NCI-H146 (cell line): ENCODE measurements at regions not wholly inside any gene's neighbourhood (a gene's known extent, or its start where the extent isn't known, plus 50 kb on each side); places are given as distances from the start of the nearest gene placed in this dataset.
"Not testable (repeated sequence)": the region's sequence is repeated elsewhere in the genome, so short reads cannot be mapped to it uniquely, and the experiment has no call there.

ENCODE experiments used
- DNase-seq: peaks from one replicate; lab custom pipeline; 2025; lab: John Stamatoyannopoulos, UW

DNA sequence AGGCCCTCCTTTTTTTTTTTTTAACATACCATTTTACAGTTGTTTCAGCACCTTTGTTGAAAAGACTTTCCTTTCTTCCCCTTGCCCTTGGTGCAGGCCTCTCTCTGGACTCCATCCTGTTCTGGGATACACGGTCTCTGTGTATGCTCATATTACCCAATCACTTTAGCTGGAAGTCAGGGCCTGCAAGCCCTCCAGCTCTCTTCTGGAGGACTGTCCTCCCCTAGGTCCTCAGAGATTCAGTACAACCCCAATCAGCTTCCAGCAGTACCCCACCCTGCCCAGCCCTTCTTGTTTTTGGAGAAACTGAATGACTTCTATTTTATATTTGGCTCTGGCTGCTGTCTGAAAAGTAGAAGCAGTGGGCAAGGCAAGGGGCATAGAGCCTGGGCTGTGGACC is 270.8 kb downstream of the KLF13 start:
- no peak for DNase-seq

DNA sequence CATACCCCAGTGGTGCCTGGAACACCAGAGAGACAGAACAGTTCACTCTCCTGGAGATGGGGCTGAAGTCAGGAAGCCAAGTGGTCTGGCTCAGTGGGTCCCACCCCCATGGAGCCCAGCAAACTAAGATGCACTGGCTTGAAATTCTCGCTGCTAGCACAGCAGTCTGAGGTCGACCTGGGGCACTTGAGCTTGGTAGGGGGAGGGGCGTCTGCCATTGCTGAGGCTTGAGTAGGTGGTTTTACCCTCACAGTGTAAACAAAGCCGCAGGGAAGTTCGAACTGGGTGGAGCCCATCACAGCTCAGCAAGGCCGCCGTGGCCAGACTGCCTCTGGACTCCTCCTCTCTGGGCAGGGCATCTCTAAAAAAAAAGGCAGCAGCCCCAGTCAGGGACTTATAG is 272.0 kb downstream of the KLF13 start:
- DNase-seq = peak; percentile 6

DNA sequence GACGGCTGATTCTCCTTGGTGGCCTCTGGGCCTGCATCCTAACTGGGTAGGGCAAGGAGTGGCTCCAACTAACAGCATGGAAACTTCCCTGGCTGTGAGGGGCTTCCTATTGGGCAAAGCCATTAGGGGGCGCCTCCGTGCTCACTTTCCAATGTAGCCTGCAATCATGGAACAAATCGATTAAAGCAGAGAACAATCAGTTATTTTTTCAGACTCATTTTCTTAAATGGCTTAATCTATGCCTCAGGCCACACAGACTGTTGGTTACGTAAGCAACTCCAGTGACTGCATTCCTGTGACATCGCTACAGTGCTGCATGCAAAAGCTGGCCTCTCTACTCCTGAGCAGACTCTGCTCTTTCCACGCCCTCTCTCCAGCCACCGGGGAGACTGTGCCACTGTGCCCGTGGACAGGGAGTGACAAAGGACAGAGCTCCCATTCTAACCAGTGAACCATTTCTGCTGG is 278.9 kb downstream of the KLF13 start:
- DNase-seq = peak; percentile 5

DNA sequence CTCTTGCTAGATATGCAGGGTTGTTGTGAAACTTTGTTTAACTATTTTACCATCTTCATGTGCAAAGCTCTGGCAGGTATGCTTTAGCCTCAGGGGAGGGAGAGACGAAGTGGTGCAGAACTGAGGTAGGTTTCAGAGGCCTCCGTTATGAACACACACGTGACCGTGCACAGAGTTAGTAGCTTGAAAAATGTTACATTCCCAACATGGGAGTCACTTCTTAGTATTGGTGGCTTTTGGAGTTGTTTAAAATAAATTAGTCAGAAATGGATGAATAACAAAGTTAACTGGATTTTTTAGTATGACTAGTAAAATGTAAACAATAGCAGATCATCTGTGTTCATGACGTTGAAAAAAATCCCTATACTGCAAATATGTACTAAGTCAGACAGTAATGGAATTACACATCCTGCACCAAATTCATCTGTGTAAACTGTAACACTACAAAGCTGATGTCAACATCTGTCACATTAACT is 279.6 kb downstream of the KLF13 start:
- DNase-seq = no peak

DNA sequence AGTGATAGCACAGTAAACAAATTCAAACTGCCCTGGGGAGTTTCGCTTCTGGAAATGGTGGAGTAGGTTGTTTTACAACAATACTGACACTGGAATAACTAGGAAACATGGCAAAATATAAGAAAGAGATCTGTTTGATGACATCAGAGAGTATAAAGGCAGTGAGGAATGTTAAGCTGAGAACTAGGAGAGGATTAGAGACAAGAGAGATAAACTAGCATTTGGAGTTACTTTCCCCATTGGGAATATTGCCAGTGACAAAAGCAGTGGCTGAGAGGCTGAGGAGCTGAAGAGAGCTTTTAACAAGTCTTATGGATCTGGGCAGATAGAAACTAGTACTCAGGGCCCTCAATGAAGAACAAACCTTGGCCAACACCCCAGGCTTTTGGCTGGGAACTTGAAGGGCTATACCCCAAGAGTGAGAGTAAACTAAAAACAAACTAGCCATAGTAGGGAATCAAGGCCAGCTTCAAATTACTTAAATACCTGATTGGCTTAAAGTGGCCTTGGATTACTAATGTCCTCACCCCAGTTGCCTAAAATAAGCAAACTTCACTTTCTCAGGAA is 280.4 kb downstream of the KLF13 start:
- no peak for DNase-seq

DNA sequence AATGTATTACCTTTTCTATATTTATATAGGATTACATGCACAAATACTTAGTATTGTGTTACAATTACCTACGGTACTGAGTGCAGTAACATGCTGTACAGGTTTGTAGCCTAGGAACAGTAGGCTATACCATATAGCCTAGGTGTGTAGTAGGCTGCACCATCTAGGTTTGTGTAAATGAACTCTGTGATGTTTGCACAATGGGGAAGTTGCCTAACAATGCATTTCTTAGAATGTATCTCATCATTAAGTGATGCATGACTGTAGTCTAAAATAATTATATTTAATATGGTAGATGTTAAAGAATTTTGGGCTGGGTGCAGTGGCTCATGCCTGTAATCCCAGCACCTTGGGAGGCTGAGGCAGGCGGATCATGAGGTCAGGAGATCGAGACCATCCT is 281.0 kb downstream of the KLF13 start:
- DNase-seq = no peak

DNA sequence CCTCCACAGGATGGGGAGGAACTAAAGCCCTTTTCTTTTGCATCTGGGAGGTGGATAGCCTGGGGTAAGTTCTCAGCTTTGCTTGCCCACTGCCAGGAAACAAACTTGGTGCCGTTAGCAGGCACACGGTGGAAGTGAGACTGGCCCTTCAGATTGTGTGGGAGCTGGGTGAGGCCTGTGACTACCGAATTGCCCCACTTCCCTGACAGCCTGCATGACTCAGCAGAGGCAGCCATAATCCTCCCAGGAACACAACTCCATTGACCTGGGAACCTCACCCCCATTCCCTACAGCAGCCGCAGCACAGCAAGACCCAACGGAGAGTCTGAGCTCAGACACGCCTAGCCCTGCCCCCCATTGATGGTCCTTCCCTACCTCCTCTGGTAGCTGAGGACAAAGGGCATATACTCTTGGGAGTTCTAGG is 282.6 kb downstream of the KLF13 start:
- DNase-seq = no peak

DNA sequence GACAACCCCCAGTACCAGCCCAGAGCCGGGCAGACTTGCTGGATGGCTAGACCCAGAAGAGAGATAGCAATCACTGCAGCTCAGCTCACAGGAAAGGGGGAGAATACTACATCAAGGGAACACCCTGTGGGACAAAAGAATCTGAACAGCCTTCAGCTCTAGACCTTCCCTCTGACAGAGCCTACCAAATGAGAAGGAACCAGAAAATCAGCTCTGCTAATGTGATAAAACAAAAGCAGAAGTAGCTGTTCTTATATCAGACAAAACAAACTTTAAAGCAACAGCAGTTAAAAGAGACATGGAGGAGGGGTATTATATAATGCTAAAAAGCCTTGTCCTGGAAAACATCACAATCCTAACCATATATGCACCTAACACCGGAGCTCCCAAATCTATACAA is 283.3 kb downstream of the KLF13 start:
- DNase-seq = no peak

DNA sequence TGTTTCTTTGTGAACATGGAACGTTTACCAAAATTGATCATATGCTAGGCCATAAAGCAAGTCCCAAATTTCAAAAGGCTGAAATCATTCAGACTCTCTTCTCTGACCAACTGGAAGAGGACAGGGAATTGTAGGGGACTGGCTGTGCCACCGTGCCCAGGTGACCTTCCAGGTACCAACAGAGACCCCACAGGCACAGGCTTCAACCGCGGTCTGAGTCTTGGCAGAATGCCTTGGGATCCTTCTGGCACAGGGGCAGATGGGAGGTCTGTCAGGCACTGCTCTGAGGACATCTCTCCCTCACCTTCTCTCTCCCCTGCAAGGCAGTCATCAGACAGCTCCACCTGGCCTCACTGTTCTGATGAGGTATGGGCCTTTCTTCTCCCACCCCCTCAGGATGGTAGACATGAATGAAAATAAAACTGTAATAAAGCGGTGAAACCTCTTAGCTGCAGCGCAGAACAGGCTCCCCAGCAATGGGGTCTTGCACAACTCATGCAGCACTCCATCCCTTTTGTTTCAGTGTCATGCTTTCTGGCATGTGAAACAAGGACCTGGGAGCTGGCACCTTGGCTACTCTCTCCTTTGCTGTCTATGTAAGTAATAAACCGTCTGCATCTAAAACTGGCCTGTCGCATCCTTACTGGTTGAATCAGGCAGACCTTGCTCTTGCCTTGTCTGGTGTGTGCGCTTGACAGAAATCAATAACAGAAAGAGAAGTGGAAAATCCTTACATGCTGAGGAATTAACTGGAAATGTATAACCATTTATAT is 289.2 kb downstream of the KLF13 start:
- DNase-seq = no peak

DNA sequence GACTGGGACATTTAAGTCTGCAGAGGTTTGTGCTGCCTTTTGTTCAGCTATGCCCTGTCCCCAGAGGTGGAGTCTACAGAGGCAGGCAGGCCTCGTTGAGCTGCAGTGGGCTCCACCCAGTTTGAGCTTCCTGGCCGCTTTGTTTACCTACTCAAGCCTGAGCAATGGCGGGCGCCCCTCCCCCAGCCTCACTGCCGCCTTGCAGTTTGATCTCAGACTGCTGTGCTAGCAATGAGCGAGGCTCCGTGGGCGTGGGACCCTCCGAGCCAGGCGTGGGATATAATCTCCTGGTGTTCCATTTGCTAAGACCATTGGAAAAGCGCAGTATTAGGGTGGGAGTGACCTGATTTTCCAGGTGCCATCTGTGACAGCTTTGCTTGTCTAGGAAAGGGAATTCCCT is 296.7 kb downstream of the KLF13 start:
- not testable (repeated sequence) for DNase-seq

DNA sequence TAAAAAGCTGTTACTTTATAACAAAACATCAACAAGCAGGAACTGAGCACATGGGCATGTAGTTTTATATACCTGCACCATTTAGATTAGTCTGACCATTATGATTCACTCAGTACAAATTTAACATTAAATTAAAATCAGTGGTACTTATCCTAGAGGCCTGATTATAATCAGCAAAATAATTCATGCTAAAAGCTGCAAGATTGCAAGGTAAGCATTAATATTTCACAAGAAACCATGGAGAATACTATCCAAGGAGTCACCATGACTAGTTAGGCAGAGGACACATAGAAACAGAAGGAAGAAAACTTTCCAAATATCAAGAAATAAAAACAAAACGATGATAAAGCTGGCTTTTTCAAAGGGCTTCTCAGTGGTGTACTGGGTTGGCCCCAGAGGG is 297.5 kb downstream of the KLF13 start:
- not testable (repeated sequence) for DNase-seq

DNA sequence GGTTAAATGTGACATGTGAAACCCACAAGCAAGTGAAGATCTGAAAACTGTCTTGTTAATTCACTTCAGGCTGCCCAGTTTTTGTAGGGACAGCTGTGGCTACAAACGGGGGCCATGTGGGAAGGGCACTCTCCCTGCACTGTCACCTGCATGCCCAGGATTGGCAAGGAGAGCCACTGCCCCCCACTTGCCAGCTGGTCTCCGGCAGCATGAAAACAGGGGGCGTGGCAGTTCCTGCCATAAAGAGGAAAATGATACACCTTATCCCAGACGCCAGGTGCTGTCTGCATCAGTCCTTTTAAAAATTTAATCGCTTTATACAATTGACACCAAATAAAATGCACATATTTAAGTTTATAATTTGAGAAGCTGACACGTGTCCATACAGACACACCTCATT is 309.1 kb downstream of the KLF13 start:
- peak; percentile 33 for DNase-seq

DNA sequence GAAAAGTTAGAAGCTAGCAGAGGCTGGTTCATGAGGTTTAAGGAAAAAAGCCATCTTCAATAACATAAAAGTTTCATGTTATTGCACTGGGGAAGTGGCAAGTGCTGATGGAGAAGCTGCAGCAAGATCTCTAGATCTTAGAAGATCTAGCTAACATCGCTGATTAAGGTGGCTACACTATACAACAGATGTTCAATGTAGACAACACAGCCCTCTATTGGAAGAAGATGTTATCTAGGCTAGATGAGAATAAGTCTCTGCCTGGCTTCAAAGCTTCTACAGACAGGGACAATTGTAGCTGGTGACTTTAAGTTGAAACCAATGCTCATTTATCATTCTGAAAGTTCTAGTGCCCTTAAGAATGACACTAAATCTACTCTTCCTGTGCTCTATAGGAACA is 310.3 kb downstream of the KLF13 start:
- DNase-seq = not testable (repeated sequence)

DNA sequence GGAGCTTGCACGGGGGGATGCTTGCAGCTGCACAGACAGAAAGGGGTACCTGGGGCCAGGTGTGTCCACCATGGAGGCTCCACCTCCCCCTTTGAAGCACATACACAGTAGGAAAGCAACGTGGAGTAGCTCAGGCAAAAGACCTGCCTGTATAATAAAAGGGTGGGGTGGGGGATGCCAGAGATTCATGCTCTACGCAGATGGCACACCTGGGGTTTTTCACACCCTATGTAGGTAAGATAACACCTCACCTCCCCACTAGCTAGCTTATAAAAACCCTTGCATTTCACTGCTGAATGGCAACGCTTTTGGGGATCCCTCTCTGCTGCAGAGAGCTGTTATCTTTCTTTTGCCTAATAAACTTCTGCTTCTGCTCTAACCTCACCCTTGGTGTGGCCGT is 317.3 kb downstream of the KLF13 start:
- not testable (repeated sequence) for DNase-seq

DNA sequence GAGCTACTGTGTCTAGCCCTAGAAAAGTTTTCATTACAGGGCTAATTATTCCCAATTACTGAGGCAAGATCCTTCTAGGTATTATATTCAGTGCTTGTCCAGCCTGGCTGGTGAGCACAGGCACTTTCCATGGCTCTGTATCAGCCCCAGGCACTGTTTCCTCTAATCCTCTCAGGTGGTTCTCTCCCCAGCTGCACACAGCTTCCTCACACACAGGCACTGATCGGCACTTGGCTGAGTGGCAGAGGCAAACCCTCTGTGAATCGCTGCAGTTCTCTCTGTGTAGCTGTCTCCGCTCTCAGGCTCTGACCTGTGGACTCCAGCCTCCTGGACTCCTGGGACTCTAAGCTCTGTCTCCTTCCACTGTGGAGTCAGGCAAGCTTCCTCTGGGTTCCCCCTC is 318.1 kb downstream of the KLF13 start:
- not testable (repeated sequence) for DNase-seq

DNA sequence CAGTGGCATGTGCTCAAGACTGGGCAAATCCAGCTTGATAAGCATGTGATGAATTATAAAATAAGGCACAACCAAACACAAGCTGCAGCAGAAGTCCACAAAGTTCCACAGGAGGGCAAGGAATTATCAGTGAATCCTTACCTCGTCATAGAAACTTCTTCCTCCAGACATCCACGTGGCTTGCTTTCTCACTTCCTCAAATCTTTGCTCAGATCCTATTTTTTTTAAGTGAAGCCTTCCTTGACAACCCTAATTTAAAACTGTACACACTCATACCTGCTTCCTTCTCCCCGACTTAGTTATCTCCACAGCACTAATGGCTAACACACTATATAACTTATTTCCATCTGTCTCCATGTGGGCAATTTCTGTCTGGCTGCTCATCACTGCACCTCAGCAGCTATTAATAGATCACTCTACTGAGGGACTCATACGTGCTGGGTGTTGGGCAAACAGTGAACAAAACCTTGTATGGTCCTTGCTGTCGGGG is 320.7 kb downstream of the KLF13 start:
- not testable (repeated sequence) for DNase-seq

DNA sequence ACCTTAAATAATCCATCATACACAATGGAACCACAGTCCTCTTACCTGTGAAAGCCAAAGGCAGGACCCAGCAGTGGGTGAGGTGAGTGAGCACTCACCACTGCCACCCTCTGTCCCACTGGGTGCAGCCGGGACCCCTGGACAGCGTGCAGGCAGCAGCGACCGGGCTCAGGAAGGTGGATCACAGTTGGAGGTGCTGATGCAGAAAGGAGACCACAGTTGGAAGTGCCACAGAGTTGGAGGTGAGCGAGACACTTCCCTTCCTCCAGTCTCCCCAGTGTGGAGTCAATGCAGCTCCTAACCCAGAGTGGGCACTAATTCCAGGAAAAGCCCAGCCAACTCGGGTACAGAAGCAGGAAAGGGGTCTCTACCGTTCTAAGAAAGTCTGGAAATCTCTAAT is 323.0 kb downstream of the KLF13 start:
- not testable (repeated sequence) for DNase-seq

DNA sequence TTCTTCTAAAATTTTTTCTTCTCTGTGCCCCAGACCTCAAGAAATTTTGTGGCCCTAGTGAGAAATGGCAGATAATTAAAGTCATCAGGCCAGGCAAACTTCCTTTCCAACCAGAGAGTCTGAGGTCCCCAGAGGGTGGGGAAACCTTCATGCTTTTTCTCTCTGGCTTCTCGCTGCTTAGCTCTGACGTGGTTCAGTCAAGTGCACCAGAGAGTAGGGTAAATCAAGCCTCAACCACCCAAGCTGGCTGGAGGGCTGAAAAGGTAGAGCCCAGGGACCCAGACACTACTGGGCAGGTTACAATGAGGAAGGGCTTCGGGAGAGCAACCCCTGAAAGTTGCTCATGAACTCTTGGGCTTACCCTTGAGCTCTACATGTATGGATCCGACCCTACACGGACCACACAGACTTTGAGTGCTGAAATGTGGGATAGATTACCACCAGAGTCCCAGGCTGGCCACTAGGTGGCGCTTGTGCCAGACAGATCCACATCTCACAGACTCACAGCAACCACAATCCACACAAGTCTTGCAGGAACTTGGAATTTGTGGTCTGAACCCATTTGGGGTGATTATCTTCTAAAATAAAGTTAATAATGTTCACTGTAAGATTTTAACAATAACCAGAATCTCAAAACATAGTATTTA is 323.5 kb downstream of the KLF13 start:
- DNase-seq = not testable (repeated sequence)

DNA sequence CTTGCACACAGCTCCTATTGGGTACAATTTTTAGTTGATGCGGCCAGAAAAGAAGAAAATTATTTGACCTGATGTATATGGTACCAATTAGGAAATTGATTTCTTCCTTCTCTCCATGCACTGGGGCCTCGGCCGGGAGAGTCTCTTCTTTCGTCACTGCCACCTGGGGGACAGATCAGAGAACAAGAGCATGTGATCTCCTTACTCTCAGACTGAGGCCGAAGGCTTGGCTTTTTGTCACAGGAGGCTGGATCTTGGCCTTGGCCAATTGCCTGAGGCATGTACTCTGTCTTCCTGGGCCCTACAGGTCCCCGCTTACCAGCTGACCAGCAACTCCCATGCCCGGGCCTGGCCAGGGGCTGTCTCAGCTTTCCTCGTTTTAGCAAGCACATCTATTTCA is 330.3 kb downstream of the KLF13 start:
- not testable (repeated sequence) for DNase-seq

DNA sequence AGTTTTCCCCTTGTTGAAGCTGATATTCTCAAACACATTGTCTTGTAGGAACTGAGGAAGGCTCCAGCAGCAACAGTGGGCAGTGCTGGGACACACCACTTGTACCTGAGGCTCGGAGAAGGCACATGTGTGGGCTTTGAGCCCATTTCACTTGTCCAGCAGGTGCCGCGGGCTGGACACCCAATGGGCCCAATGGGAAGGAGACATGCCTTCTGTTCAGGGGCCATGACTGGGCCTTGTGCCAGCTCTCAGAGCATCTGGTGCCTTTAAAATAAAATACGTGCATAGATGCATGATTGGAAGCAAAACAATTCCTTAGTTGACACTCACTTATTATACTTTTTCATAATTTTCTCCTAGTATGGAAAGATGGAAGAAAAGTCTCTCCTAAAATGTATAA is 334.2 kb downstream of the KLF13 start:
- DNase-seq = no peak

DNA sequence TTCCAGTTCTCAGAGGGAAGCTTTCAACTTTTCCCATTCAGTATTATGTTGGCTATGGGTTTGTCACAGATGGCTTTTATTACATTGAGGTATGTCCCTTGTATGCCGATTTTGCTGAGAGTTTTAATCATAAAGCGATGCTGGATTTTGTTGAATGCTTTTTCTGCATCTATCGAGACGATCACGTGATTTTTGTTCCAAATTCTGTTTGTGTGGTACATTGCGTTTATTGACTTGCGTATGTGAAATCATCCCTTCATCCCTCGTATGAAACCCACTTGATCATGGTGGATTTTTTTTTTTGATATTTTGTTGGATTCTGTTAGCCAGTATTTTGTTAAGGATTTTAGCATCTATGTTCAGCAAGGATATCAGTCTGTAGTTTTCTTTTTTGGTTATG is 339.1 kb downstream of the KLF13 start:
- DNase-seq = not testable (repeated sequence)

DNA sequence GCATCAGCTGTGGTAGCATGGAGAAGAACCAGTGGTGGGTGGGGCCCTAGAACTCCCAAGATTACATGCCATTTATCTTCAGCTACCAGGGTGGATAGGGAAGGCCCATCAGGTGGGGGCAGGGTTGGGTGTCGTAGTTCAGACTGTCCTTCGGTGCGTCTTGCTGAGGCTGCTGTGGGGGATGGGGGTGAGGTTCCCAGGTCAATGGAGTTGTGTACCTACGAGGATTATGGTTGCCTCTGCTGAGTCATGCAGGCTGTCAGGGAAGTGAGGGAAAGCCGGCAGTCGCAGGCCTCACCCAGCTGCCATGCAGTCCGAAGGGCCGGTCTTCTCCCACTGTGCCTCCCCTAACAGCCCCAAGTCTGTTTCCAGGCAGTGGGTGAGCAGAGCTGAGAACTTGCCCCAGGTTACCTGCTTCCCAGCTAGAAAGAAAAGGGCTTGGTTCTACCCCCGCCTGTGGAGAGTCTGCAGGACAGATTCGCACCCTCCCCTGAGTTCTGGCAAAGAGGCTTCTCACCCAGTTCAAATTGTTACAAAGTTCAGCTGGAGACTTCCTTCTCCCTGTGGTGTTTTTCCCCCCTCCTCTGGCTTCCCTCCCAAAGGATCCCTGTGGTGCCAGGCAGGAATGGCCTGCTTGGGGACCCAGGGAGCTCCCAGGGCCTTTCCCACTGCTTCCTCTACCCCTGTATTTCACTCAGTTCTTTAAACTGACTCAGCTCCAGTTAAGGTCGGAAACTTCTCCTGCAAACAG is 342.7 kb downstream of the KLF13 start:
- DNase-seq = not testable (repeated sequence)
